NCI-H1930 (cell line): ENCODE measurements at regions not wholly inside any gene's neighbourhood (a gene's known extent, or its start where the extent isn't known, plus 50 kb on each side); places are given as distances from the start of the nearest gene placed in this dataset.

Experiments used
- DNase-seq, 2 experiments: peaks; one replicate each; lab custom pipeline; 2025; lab: John Stamatoyannopoulos, UW

DNA sequence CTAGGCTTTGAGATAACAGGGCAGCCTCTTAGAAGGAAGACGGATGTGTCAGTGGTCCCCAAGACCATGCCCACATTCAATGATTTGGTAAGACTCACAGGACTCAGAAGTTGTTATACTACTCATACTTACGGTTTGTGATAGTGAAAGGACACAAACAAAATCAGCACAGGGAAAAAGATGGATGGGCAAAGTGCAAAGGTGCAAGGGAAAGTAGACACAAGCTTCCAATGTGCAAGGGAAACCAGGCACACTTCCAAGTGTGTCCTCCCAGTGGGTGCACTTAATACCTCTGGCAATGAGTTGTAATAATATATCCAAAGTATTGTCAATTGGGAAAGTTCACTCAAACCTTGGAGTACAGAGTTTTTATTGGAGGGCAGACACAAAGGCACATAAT is 53.8 kb upstream of the VCX start:
- no peak for DNase-seq

DNA sequence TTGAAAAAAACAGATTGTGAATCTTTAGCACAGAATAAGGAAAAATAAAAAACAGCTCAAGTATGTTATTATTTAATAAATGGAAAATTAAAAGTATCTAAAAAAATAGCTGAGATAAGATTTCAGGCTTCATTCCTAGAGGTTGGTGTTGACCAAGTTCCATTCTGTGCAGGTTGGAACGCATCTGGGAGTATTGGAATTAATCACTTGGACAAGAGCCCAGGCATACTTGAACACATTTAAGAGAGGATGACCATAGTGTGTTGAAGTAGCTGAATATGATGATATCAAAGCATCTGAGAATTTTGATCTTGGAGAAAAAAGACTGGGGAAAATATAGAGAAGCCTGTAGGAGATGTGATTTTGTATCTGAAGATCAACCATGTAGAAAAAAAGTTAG is 54.6 kb upstream of the VCX start:
- DNase-seq = no peak

DNA sequence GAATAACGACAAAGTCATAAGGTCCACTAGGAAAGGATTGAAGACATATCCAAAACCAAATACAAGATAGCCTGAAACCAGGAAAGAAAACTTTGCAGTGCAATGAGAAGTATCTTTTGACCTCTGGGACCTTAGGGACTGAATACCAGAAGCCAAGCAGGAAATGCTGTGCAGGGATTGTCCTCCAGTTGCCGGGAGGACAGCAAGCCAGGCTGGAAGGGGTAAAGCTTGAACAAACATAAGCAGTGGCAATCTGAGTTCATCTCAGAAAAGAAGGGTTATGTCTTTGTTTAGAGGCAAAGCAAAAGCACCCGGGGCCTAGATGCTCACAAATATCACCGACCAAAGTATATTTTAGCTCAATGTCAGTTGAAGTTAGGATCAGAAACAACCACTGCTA is 55.3 kb upstream of the VCX start:
- DNase-seq = no peak

DNA sequence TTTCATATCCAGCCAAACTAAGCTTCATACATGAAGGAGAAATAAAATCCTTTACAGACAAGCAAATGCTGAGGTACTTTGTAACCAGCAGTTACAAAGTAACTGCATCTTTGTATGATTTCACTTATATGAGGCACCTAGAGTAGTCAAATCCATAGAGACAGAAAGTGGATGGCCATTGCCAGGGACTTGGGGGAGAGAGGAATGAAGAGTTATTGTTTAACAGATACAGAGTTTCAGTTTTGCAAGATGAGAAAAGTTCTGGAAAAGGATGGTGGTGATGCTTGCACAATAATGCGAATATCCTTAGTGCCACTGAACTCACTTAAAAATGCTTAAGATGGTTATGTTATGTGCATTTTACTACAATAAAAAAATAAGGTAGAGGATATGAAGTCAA is 58.4 kb upstream of the VCX start:
- DNase-seq = no peak

DNA sequence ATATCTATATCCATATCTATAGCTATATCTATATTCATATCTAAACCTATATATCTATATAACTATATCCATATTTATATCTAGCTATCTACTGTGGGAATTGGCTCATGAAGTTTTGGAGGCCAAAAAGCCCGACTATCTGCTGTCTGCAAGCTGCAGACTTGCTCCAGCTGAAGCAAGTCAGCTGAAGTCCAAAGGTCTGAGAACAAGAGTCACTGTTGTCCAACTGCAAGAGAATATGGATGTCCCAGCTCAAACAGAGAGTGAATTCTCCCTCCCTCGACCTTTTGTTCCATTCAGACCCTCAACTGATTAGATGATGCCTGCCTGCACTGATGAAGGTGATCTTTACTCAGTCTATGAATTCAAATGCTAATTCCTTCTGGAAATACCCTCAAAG is 63.3 kb upstream of the VCX start:
- DNase-seq = no peak

DNA sequence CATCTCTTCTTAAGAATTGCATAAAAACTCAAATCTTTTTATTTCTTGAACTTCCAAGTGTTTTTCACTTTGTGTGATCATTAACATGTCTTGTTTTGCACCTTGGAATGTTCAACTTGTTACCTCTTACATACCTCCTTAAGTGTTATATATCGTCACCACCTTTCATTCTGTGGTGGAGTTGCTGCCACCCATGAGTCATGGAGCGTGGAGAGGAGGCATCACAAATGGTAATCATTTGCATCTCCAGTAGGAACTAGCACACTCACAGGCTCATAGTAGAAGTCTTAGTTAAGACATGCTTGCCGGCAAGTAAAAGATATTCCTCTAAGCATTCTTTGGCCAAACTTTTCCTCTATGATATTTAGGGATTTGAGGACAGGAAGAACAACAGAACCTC is 67.0 kb upstream of the VCX start:
- no peak for DNase-seq

DNA sequence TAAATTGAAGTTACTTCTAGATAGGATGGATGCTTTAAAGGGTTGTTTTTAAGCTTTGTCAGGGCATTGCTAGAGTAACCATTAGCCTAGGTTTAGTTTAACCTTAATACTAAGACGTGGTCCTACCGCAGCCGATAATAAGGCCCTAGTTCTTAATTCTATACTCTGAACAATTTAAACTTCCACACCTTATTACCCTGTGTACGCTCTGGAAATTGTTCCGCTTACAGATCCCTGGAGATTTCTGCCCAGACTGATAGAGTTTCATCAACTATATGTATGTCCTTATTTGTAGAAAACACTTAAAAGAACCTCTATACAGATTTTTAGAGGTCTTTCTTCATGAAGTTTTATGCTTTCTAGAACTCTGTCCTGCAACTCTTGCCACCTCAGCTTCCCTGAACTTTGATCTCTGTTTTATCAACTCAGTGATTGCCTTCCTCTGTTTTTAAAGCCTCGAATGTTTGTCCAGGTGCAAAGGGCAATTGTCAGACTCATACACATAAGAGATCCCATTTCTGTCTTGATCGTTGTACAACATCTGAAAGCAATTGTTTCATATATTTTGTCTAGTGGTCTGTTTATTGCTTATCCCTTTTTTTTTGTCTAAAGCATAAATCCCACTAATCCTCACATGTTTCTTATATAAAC is 71.1 kb upstream of the VCX start:
- DNase-seq = peak; percentile 6 to 14

DNA sequence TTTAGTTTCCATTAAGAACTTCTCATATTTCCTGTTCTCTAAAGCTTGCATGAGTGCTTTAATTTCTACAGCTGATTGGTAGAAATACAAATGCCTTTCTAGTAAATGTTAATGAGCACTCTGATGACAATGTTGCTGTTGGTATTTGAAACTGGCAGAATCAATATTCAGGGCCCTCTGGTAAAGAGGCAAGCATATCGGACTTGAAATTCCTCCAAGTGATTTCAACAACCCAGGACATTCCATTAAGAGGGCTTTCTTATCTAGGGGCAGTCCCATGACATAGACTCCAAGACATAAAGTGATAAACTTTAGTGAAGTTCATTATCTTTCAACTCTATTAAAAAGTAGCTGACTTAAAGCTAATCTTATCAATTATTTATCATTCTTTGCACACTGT is 83.1 kb upstream of the VCX start:
- no peak for DNase-seq

DNA sequence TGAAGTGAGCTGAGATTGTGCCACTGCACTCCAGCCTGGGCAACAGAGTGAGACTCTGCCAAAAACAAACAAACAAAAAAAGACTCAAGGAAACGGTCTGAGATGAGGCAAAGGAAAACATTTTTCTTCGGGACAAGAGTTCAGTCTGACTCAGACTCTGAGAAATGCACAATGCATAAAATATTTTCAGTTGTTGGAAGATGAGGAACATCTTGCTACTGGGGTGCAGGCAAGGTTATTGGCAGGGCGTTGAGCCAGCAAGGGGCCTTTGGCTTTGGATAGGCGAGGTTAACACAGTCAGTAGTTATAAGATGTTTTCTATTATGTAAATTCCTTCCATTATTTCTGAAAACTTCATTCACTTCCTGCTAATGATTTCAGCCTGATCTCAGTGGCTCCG is 96.1 kb upstream of the VCX start:
- DNase-seq = no peak

DNA sequence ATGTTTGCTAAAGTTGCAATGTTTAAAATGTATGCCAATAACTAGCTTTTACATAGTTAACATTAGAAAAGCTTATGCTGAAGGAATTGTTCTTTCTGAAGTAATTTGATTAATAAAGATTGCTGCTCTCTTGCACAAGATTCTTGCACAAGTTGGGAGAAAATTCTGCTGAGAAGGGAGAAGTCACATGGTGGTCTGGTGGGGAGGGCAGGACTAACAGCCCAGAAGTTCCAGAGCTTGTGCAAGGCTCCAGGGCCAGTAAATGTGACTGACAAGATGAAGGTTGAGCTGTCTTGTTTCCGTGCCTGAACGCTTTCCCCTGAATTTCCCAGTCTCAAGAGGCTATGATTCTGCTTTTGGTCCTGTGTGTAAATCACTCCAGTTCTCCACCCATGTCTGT is 112.9 kb upstream of the VCX start:
- no peak for DNase-seq

DNA sequence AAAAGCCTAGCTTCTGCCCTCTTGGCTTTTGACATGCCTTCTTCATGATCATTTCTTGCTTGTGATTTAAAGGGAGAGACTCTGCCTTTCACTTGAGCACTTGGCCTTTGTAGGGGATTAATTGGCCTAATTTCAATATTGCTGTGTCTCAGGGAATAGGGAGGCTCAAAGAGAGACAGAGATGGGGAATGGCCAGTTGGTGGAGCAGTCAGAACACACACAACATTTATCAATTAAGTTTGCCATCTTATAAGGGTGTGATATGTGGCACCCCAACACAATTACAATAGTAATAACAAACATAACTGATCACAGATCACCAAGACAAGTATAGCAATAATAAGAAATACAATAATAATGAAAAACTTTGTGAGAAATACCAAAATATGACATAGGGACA is 122.5 kb upstream of the VCX start:
- DNase-seq = no peak

DNA sequence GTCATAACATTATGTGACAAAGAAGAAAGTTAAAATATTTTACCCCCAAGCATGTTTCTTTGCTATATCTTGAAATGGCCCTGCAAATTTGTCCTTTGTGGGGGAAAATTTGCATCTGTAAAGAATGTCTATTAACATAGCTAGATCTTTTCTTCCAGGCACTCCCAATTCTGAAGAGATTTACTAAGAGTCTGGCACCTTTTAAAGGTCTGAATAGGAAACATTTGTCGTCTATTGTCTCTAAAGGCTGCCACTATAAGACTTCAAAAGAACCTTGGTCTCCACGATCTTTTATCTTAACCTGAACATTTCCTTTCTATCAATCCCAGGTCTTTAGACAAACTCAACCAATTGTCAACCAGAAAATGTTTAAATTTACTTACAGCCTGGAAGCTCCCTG is 128.6 kb upstream of the VCX start:
- DNase-seq = no peak

DNA sequence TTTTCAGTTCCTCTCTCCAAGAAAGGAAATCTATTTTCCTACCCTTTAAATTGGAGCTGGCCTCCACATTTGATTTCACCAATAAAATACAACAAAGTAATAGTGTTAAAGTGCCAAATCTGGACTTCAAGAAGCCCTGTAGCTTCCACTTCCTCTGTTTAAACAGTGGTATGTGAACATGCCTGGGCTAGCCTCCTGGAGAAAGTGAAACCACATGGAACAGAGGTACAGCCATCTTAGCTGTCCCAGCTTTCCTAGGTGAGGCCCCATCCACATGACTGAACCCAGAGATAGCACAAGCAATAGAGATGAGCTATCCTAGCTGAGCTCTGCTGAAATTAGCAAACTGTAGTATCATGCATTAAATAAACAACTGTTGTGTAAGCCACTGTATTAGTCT is 131.8 kb upstream of the VCX start:
- no peak for DNase-seq

DNA sequence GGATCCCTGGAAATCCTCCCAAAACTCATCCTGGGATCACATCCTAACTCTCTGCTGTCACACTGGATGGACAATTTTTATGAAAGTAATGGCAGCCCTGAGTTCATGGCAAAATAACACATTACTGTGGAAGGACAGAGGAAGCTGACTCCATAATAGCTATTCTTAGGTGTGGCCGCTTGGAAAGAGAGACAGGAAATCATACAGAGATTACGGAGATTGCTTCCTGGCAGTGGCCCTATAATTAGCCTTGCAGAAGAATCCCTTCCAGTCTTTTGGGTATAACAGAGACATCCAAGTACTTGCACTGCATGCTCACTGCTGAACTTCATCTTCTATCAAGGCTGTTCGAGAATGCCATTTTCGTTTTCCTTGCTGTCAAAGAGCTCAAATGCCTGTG is 133.1 kb upstream of the VCX start:
- no peak for DNase-seq

DNA sequence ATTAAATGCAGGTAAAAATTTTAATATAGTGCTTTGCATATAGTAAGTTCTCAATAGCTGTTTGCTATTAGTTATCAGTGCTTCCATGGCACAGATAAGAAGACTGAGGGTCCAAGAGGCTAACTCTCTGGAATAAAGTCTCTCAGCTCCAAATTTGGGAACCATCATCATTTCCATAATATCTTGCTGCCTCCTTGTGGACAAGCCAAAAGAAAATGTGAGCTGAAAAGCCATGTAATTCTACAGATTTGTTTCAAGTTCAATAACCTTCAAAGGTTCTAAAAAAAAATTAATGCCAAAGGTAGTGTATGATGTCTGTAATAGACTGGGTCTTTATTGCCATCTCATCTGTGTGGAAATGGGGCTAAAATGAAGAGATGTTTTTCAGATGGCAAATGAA is 136.9 kb upstream of the VCX start:
- DNase-seq = no peak

DNA sequence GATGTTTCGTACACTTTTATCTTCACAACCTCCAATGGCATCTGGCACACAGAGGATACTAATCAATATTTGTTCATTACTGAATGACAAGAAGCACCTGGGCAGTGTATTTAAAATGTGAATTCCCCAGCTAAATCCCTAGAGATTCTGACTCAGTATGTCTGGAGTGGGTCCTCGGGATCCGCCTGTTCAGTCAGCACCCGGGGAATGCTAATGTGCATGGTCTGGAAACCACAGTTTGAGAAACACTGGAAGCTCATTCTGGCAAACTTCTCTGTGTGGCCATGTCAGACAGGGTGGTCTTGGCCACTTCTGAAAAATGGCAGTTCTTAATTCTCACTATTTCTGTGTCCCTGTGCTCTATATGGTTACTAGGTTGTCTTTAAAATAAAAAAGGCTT is 138.8 kb upstream of the VCX start:
- no peak for DNase-seq

DNA sequence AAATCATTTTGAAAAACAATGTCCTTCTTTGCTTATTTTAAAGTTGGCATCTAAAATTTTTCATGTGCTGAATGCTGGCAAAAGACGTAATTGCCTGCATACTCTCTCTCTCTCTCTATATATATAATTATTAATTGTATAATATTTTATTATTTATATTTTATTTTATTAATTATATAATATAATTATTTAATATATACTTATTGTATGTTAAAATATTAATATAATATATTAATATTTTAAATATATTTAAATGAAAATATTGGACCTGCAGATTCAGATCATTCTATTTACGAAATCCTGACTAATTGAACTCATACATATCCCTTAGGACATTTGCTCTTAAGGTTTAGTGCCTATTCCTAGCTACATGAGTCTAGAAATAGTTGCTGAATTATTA is 144.7 kb upstream of the VCX start:
- DNase-seq = no peak

DNA sequence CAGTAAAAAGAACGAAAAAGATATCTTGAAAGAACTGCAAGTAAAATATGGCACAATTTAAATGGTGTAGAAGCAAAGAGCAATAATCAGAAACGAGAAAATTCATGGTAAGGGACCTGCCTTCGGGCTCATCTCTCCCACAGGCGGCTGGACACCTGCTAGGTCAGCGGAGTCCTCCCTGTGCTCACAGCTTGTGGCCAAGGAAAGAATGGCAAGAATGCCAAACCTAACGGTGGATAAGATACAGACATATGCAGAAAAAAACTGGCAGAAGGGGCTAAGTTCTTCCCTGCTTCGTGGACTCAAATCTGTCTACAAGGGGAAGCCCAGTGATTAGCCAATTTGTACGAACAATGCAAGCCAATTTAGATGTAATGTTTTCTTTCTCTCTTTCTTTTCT is 152.1 kb upstream of the VCX start:
- no peak for DNase-seq

DNA sequence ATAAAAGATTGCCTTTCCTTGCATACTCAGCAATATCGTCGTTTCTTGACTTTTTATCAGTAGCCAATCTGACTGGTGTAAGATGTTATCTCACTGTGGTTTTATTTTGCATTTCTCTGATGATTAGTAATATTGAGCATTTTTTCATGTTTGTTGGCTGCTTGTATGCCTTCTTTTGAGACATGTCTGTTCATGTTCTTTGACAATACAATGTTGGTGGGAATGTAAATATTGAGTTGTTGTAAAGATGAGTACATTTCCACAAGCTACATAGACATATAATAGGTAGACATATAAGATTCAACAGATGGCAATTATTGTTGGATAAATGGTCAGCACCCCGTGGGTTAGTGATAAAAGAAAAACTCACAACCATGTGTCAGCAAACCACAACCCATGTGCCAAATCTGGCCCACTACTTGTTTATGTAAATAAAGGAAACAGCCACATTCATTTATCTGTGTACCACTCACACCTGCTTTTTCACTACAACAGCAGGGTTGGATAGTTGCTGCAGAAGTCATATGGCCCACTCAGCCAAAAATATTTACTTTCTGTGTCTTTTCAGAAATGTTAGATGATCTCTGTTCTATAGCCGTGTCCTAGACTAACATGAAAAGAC is 153.1 kb upstream of the VCX start:
- DNase-seq = peak; percentile 42 to 58

DNA sequence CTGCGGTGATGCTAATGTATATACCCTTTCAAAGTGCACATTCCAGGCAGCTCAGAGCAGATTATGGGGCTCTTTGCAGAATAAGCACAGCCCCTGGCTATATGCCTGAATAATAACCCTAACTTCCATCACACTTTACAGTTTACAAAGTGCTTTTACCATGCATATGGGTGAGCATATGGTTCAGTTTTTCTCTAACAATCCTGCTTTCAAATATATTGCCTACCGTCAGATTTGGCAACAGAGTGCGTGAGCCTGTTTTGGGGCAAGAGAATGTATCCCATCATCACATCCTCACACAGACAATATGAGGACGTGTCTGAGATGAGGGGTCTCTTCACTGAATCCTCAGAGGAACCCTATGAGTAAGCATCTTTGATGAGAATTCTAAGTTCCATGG is 162.8 kb upstream of the VCX start:
- DNase-seq = no peak

DNA sequence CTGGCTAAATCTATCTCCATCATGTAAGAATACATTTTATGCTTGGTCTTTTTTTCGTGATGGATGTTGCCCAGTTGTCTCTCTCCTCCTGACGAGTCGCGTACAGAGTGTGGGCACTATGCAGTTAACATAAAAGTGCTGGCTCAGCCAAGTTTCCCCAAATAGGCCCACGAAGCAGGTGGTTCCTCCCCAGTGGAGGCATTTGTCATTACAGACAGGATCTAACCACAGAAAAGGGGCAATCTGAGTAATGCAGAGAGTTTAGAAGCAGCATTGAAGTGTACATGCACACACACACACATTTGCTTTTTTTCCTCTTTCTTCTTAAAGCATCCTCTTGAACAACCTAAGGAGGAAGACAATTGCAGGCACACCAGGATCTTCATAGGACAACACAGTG is 188.7 kb upstream of the VCX start:
- DNase-seq = no peak

DNA sequence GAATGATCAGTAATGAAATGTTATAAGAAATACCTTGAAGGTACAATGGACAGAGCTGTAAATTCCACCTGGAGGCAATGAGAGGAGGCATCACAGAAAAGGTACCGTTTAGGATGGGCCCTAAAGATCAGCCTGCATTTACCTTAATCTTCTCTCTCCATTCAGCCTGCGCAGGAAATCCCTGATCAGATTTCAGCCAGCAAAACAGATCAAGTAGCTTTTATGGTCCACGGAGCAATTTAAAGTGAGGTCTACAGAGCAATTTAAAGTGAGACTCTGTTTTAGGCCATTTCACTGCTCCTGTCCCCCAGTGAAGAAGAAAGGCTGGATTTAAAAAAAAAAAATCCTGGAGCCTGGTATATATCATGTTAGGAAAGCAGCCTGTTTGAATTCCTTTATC is 195.1 kb upstream of the VCX start:
- DNase-seq = no peak

DNA sequence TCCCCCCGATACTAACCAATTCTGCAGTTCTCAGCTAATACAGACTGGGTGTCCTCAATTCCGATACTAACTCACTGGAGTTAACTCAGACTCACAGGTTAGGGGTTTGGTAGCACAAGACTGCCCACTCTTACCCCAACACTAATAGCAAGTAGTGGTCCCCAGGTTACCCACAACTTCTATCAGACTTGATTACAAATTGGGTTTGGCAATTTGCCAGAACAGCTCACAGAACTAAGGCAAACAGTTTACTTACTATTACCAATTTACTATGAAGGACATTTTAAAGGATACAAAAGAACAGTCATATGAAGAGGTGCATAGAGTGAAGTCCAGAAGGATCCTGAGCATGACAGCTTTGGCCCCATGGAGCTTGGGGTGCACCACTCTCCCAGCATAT is 201.8 kb upstream of the VCX start:
- no peak for DNase-seq

DNA sequence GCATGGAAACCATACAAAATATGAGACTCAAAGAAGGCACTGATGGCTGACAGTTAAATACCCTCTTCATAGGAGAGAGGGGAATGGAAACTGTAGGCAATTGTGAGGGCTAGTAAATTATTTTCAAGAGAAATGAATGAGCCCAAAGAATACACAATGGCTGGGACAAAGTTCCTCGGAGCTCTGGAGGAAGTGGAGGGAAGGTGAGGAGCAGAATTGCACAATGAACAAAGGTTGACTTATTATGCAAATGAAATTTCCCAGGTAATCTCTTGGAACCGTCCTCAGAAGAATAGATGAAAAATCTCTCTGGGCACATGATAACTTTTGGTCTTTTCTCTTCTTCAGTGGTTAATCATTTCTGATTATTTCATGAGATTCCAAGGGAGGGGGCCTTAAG is 202.6 kb upstream of the VCX start:
- no peak for DNase-seq
